Subcutaneous abdominal adipose tissue (tissue), 5 donors: ENCODE measurements at regions not wholly inside any gene's neighbourhood (a gene's known extent, or its start where the extent isn't known, plus 50 kb on each side); places are given as distances from the start of the nearest gene placed in this dataset.

Experiments used
- H3K27ac ChIP-seq: one replicate; pipeline ENCODE4 v1.7.0; 2013; ENCODE audit warnings: low read depth, mild to moderate bottlenecking, inconsistent platforms, low read length, moderate library complexity
- H3K27me3 ChIP-seq, 5 donors: one replicate each; pipeline ENCODE4 v1.7.0; 2013; ENCODE audit warnings: low read length in 5 of 5, inconsistent platforms in 1 of 5; ENCODE audit not compliant: control insufficient read depth in 5 of 5, insufficient read depth in 4 of 5
- H3K36me3 ChIP-seq, 5 donors: one replicate each; pipeline ENCODE4 v1.7.0; 2013; ENCODE audit warnings: low read length in 5 of 5; ENCODE audit not compliant: control insufficient read depth in 5 of 5, insufficient read depth in 5 of 5
- H3K4me1 ChIP-seq, 5 donors: one replicate each; pipeline ENCODE4 v1.7.0; 2013; ENCODE audit warnings: low read length in 5 of 5, mild to moderate bottlenecking in 3 of 5, moderate library complexity in 1 of 5; ENCODE audit not compliant: control insufficient read depth in 5 of 5, insufficient read depth in 5 of 5
- H3K4me3 ChIP-seq, 5 donors: one replicate each; pipeline ENCODE4 v1.7.0; 2013; ENCODE audit warnings: low read length in 5 of 5, low read depth in 1 of 5
- H3K9ac ChIP-seq, 5 donors: one replicate each; pipeline ENCODE4 v1.7.0; 2013; ENCODE audit warnings: low read length in 5 of 5, mild to moderate bottlenecking in 4 of 5, moderate library complexity in 3 of 5
- H3K9me3 ChIP-seq, 5 donors: one replicate each; pipeline ENCODE4 v1.7.0; 2013; ENCODE audit warnings: low read length in 5 of 5; ENCODE audit not compliant: control insufficient read depth in 5 of 5
- donor health status: healthy.
- donor health status: healthy.
- donor health status: healthy.
- donor health status: healthy.
- donor health status: healthy.

GRCh38 chr6:103062136-103062535 is 1668.6 kb downstream of the GRIK2 start:
- Histone ChIP-seq H3K27ac (no peak overlapping the region), H3K9ac (no peak overlapping the region), H3K4me3 (no peak overlapping the region), H3K36me3 (no peaks in the 10 kb centered on the region), H3K4me1 (no peaks in the 10 kb centered on the region), H3K27me3 (no peaks in the 10 kb centered on the region), H3K9me3 (peaks cover 0 to 8% (median 5%) of the 10 kb centered on the region in 5 donors)

GRCh38 chr6:103047567-103047966 is 1654.1 kb downstream of the GRIK2 start:
- Histone ChIP-seq H3K27ac (no peak overlapping the region), H3K27me3 (no peaks in the 10 kb centered on the region), H3K9me3 (no peaks in the 10 kb centered on the region), H3K9ac (no peak overlapping the region), H3K4me1 (no peaks in the 10 kb centered on the region), H3K4me3 (no peak overlapping the region), H3K36me3 (no peaks in the 10 kb centered on the region)

- H3K9me3 ChIP-seq, result no peaks in the 10 kb centered on the region
- no peaks in the 10 kb centered on the region for H3K36me3 ChIP-seq
- no peak overlapping the region for H3K27ac ChIP-seq
- no peak overlapping the region for H3K9ac ChIP-seq
- H3K4me3 ChIP-seq, result no peak overlapping the region
- H3K27me3 ChIP-seq, result no peaks in the 10 kb centered on the region
- no peaks in the 10 kb centered on the region for H3K4me1 ChIP-seq
Observed at GRCh38 chr6:103042336-103042735, 1648.8 kb downstream of the GRIK2 start.

GRCh38 chr6:103036846-103037245 is 1643.3 kb downstream of the GRIK2 start:
- Histone ChIP-seq H3K4me3 (no peak overlapping the region), H3K9me3 (no peaks in the 10 kb centered on the region), H3K9ac (no peak overlapping the region), H3K27ac (no peak overlapping the region), H3K27me3 (no peaks in the 10 kb centered on the region), H3K4me1 (no peaks in the 10 kb centered on the region), H3K36me3 (no peaks in the 10 kb centered on the region)

GRCh38 chr6:103027271-103027931 is 1633.9 kb downstream of the GRIK2 start:
- Histone ChIP-seq H3K4me3 (no peak overlapping the region), H3K9ac (no peak overlapping the region), H3K9me3 (no peaks in the 10 kb centered on the region), H3K27me3 (no peaks in the 10 kb centered on the region), H3K27ac (no peak overlapping the region), H3K4me1 (no peaks in the 10 kb centered on the region), H3K36me3 (no peaks in the 10 kb centered on the region)

GRCh38 chr6:103018426-103018825 is 1624.9 kb downstream of the GRIK2 start:
- H3K27ac ChIP-seq, result no peak overlapping the region
- H3K4me3 ChIP-seq, result no peak overlapping the region
- peaks cover 0 to 2% (median 0%) of the 10 kb centered on the region in 5 donors for H3K27me3 ChIP-seq
- H3K9me3 ChIP-seq, result peaks cover 0 to 4% (median 0%) of the 10 kb centered on the region in 5 donors
- H3K9ac ChIP-seq, result no peak overlapping the region
- no peaks in the 10 kb centered on the region for H3K4me1 ChIP-seq
- no peaks in the 10 kb centered on the region for H3K36me3 ChIP-seq

- H3K4me1 ChIP-seq, result no peaks in the 10 kb centered on the region
- no peaks in the 10 kb centered on the region for H3K36me3 ChIP-seq
- peaks cover 0 to 4% (median 0%) of the 10 kb centered on the region in 5 donors for H3K9me3 ChIP-seq
- H3K27ac ChIP-seq, result no peak overlapping the region
- H3K27me3 ChIP-seq, result peaks cover 0 to 2% (median 0%) of the 10 kb centered on the region in 5 donors
- H3K9ac ChIP-seq, result no peak overlapping the region
- H3K4me3 ChIP-seq, result no peak overlapping the region
Observed at GRCh38 chr6:103017878-103018277, 1624.4 kb downstream of the GRIK2 start.

- Histone ChIP-seq H3K27ac (no peak overlapping the region), H3K9me3 (peaks cover 0 to 4% (median 0%) of the 10 kb centered on the region in 5 donors), H3K27me3 (no peaks in the 10 kb centered on the region), H3K4me3 (no peak overlapping the region), H3K4me1 (no peaks in the 10 kb centered on the region), H3K9ac (no peak overlapping the region), H3K36me3 (no peaks in the 10 kb centered on the region)
Observed at GRCh38 chr6:103011605-103012004, 1618.1 kb downstream of the GRIK2 start.

- H3K27ac ChIP-seq, result no peak overlapping the region
Observed at GRCh38 chr6:103002282-103002681, 1608.8 kb downstream of the GRIK2 start.

GRCh38 chr6:103001724-103002123 is 1608.2 kb downstream of the GRIK2 start:
- Histone ChIP-seq H3K4me1 (no peaks in the 10 kb centered on the region), H3K9ac (no peak overlapping the region), H3K36me3 (no peaks in the 10 kb centered on the region), H3K27me3 (no peaks in the 10 kb centered on the region), H3K27ac (no peak overlapping the region), H3K9me3 (no peaks in the 10 kb centered on the region), H3K4me3 (no peak overlapping the region)

More at GRCh38 chr6:103002282-103002681, 1608.8 kb downstream of the GRIK2 start:
- Histone ChIP-seq H3K27me3 (no peaks in the 10 kb centered on the region), H3K9ac (no peak overlapping the region), H3K4me1 (no peaks in the 10 kb centered on the region), H3K9me3 (no peaks in the 10 kb centered on the region), H3K36me3 (no peaks in the 10 kb centered on the region), H3K4me3 (no peak overlapping the region)
